PC-9 (cell line): ENCODE measurements at regions not wholly inside any gene's neighbourhood (a gene's known extent, or its start where the extent isn't known, plus 50 kb on each side); places are given as distances from the start of the nearest gene placed in this dataset.

Source experiments
- BruUV-seq: library from RNA; stranded (reverse); fragments of 400-500 nt; replicated peaks from 2 replicates; lab custom pipeline; 2021; lab: Mats Ljungman, UMichigan
- CTCF ChIA-PET: fragments of 300-600 bp; sonication (Branson Sonifier 250); formaldehyde crosslinking; loops from one replicate; lab custom pipeline; 2022; ENCODE audit warnings: antibody characterized with exemption; lab: Charles Lee
- POLR2A ChIA-PET: fragments of 300-600 bp; sonication (Branson Sonifier 250); formaldehyde crosslinking; loops from one replicate; lab custom pipeline; 2022; ENCODE audit warnings: antibody characterized with exemption; ENCODE audit not compliant: unreplicated experiment; lab: Charles Lee
- DNase-seq, 2 experiments: peaks; one replicate each; pipeline versions ENCODE4 v3.0.0 to v3.0.0-alpha.2; 2015 to 2022; ENCODE audit warnings: mixed read lengths in 1 of 2
- H2AFZ ChIP-seq: fragments of 200-600 bp; sonication (generic); 2 replicates; pipeline ENCODE4 v1.8.1; 2017; ENCODE audit warnings: antibody characterized with exemption
- H3F3A ChIP-seq: fragments of 200-600 bp; sonication (generic); 2 replicates; pipeline ENCODE4 v1.8.1; 2017; ENCODE audit warnings: antibody characterized with exemption, mild to moderate bottlenecking, low read depth; ENCODE audit not compliant: insufficient read depth
- H3K27ac ChIP-seq: fragments of 200-600 bp; sonication (generic); 2 replicates; pipeline ENCODE4 v1.6.1; 2016; ENCODE audit warnings: mixed run types
- H3K27me3 ChIP-seq: fragments of 200-600 bp; sonication (generic); 2 replicates; pipeline ENCODE4 v1.6.1; 2016; ENCODE audit warnings: low read depth, mixed run types; ENCODE audit not compliant: insufficient read depth
- H3K36me3 ChIP-seq: fragments of 200-600 bp; sonication (generic); 2 replicates; pipeline ENCODE4 v1.6.1; 2016; ENCODE audit warnings: low read depth, mixed run types
- H3K4me1 ChIP-seq: fragments of 200-600 bp; sonication (generic); replicated peaks from 2 replicates; pipeline ENCODE4 v1.6.1; 2016; ENCODE audit warnings: mixed run types; ENCODE audit not compliant: insufficient read depth
- H3K4me2 ChIP-seq: fragments of 200-600 bp; sonication (generic); 2 replicates; pipeline ENCODE4 v1.6.1; 2017; ENCODE audit warnings: mixed run types
- H3K4me3 ChIP-seq: fragments of 200-600 bp; sonication (generic); 2 replicates; pipeline ENCODE4 v1.6.1; 2016; ENCODE audit warnings: mixed run types
- H3K79me2 ChIP-seq: fragments of 200-600 bp; sonication (generic); 2 replicates; pipeline ENCODE4 v1.6.1; 2017; ENCODE audit warnings: low read depth, mixed run types
- H3K9me2 ChIP-seq: fragments of 200-600 bp; sonication (generic); 2 replicates; pipeline ENCODE4 v1.8.1; 2017; ENCODE audit warnings: mild to moderate bottlenecking; ENCODE audit not compliant: insufficient read depth
- H3K9me3 ChIP-seq: fragments of 200-600 bp; sonication (generic); 2 replicates; pipeline ENCODE4 v1.8.1; 2016; ENCODE audit warnings: low read depth; ENCODE audit not compliant: insufficient read depth
- H4K20me1 ChIP-seq: fragments of 200-600 bp; sonication (generic); 2 replicates; pipeline ENCODE4 v1.8.1; 2017; ENCODE audit not compliant: insufficient read depth
- CTCF ChIP-seq: fragments of 200-600 bp; sonication (generic); conservative IDR thresholded peaks from 2 replicates; pipeline ENCODE4 v1.6.1; 2017; ENCODE audit warnings: mixed run types, antibody characterized with exemption, mild to moderate bottlenecking, moderate library complexity
- EZH2 ChIP-seq: fragments of 200-600 bp; sonication (generic); IDR thresholded peaks from 2 replicates; pipeline ENCODE4 v1.8.0; 2017; ENCODE audit warnings: antibody characterized with exemption, low read depth
- intact Hi-C: fragments of 100-400 bp; cut with micrococcal nuclease; formaldehyde crosslinking; loops from one replicate; pipeline ENCODE4 v1.10.0; 2022; ENCODE audit not compliant: unreplicated experiment

- CTCF ChIA-PET = no interaction called here
- Histone ChIP-seq H3K4me2 (no peak overlapping the region), H3K9me2 (no peaks in the 10 kb centered on the region), H3K79me2 (no peaks in the 10 kb centered on the region), H3K4me1 (no peaks in the 10 kb centered on the region), H2AFZ (no peak overlapping the region), H4K20me1 (no peaks in the 10 kb centered on the region), H3K36me3 (no peaks in the 10 kb centered on the region), H3K27me3 (no peaks in the 10 kb centered on the region), H3K4me3 (no peak overlapping the region), H3K9me3 (no peaks in the 10 kb centered on the region), H3F3A (no peaks in the 10 kb centered on the region), H3K27ac (no peak overlapping the region)
- TF ChIP-seq CTCF (no peak), EZH2 (no peak)
- no TSS peak for BruUV-seq
- intact Hi-C loops = no loop called here
- POLR2A ChIA-PET = no interaction called here
- no peak for DNase-seq
Observed at GRCh38 chr10:94104316-94105000, 110.7 kb downstream of the PLCE1 start.

- Histone ChIP-seq H3K36me3 (no peaks in the 10 kb centered on the region), H3F3A (no peaks in the 10 kb centered on the region), H3K4me1 (no peaks in the 10 kb centered on the region), H4K20me1 (no peaks in the 10 kb centered on the region), H3K9me3 (no peaks in the 10 kb centered on the region), H3K27me3 (no peaks in the 10 kb centered on the region), H3K4me3 (no peak overlapping the region), H3K9me2 (no peaks in the 10 kb centered on the region), H3K79me2 (no peaks in the 10 kb centered on the region), H3K4me2 (no peak overlapping the region), H2AFZ (no peak overlapping the region), H3K27ac (no peak overlapping the region)
- no peak for DNase-seq
- ChIA-PET POLR2A (no interaction called here), CTCF (no interaction called here)
- TF ChIP-seq CTCF = no peak
- no peak for TF ChIP-seq EZH2
- BruUV-seq = no TSS peak
- intact Hi-C loops = no loop called here
Observed at GRCh38 chr10:94105226-94105625, 111.5 kb downstream of the PLCE1 start.

DNA sequence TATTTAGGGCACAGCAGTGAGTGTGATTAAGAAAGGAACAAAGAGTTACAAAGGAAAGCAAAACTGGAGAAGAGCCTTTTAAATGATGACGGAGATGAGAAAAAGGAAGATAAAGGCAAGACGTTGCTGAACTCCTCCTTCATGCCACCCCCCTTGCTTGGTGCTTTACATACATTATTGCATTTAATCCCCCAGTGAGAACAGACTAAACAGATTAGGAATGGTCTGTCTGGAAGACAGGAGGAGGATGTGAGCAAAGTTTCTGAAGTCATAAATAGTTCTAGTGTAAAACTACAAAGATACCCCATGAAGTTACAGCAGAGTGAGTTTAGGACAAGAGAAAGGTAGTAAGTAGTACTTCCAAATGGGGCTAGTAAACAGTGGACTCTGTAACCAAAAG is 113.5 kb downstream of the PLCE1 start:
- Histone ChIP-seq H3K27ac (no peak overlapping the region), H4K20me1 (no peaks in the 10 kb centered on the region), H3F3A (no peaks in the 10 kb centered on the region), H3K4me3 (no peak overlapping the region), H2AFZ (no peak overlapping the region), H3K79me2 (no peaks in the 10 kb centered on the region), H3K9me3 (no peaks in the 10 kb centered on the region), H3K9me2 (no peaks in the 10 kb centered on the region), H3K36me3 (no peaks in the 10 kb centered on the region), H3K4me2 (no peak overlapping the region), H3K27me3 (no peaks in the 10 kb centered on the region), H3K4me1 (no peaks in the 10 kb centered on the region)
- no peak for DNase-seq
- intact Hi-C loops = no loop called here
- no peak for TF ChIP-seq EZH2
- no peak for TF ChIP-seq CTCF
- BruUV-seq = no TSS peak
- POLR2A ChIA-PET = no interaction called here
- CTCF ChIA-PET = no interaction called here
